Type B pancreatic cell (in vitro differentiated cells): ENCODE measurements at regions not wholly inside any gene's neighbourhood (a gene's known extent, or its start where the extent isn't known, plus 50 kb on each side); places are given as distances from the start of the nearest gene placed in this dataset.

Experiments
- DNase-seq: peaks from one replicate; pipeline ENCODE4 v3.0.0; 2021; ENCODE audit warnings: mixed read lengths; ENCODE audit not compliant: unreplicated experiment; ENCODE audit errors: extremely low spot score
- H3K27ac Mint-ChIP-seq: 2 replicates; pipeline ENCODE4 v1.8.0; 2021; ENCODE audit warnings: mild to moderate bottlenecking, mixed read lengths
- H3K27me3 Mint-ChIP-seq: 2 replicates; pipeline ENCODE4 v1.8.0; 2021; ENCODE audit warnings: mixed read lengths
- H3K36me3 Mint-ChIP-seq: 2 replicates; pipeline ENCODE4 v1.8.0; 2021; ENCODE audit warnings: mixed read lengths
- H3K4me1 Mint-ChIP-seq: one replicate; pipeline ENCODE4 v1.8.0; 2021; ENCODE audit warnings: mixed read lengths; ENCODE audit not compliant: unreplicated experiment
- H3K4me3 Mint-ChIP-seq: 2 replicates; pipeline ENCODE4 v1.8.0; 2021; ENCODE audit warnings: mild to moderate bottlenecking, mixed read lengths
- H3K9me3 Mint-ChIP-seq: 2 replicates; pipeline ENCODE4 v1.8.0; 2021; ENCODE audit warnings: mixed read lengths
- TF ChIP-seq, protein P1 (sequence below): fragments of 200-600 bp; sonication (generic); conservative IDR thresholded peaks from 2 replicates; pipeline ENCODE4 v1.5.0; 2021; ENCODE audit warnings: antibody characterized with exemption, mild to moderate bottlenecking

DNA sequence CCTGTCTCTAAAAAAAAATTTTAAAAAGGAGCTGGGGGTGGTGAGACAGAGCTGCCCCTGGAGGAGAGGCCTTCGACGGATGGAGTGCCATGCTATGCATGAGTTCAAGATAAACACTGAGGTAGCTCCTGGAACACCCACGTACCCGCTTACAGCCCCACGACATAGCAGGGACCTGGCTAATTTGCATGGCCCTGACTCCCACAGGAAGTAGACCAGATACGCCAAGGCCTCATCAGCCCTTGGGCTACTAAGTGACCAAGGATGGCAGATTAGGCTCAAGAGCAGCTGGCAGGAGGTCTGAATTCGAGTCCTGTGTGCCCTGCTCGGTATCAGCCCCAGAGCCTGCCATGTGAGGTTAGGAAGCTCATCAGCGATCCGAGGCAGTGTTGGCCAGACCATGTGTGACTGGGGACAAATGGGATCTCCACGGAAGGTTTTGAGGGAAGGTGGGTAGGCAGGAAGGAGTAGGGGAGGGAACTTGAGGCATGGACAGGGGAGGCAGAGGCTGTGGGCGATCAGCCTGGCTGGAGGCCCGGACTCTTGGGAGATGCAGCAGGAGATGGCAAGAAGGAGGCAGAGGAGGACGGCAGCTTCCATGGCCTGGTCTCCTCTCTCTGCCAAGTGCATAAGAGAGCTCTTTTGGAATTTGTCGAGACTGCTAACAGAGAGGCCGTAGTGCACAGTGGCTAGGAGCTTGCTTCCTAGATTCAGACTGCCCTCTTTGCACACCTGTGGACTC lies 218.3 kb downstream of the GLI2 start:
- no peak for DNase-seq
- H3K27ac Mint-ChIP-seq: no peak overlapping the region
- H3K36me3 Mint-ChIP-seq: peaks cover 5% of the 10 kb centered on the region
- no peaks in the 10 kb centered on the region for H3K9me3 Mint-ChIP-seq
- H3K4me3 Mint-ChIP-seq: no peak overlapping the region
- H3K4me1 Mint-ChIP-seq: peaks cover 15% of the 10 kb centered on the region
- peaks cover 10% of the 10 kb centered on the region for H3K27me3 Mint-ChIP-seq
- TF ChIP-seq, protein P1, sequence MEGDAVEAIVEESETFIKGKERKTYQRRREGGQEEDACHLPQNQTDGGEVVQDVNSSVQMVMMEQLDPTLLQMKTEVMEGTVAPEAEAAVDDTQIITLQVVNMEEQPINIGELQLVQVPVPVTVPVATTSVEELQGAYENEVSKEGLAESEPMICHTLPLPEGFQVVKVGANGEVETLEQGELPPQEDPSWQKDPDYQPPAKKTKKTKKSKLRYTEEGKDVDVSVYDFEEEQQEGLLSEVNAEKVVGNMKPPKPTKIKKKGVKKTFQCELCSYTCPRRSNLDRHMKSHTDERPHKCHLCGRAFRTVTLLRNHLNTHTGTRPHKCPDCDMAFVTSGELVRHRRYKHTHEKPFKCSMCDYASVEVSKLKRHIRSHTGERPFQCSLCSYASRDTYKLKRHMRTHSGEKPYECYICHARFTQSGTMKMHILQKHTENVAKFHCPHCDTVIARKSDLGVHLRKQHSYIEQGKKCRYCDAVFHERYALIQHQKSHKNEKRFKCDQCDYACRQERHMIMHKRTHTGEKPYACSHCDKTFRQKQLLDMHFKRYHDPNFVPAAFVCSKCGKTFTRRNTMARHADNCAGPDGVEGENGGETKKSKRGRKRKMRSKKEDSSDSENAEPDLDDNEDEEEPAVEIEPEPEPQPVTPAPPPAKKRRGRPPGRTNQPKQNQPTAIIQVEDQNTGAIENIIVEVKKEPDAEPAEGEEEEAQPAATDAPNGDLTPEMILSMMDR: no peak

DNA sequence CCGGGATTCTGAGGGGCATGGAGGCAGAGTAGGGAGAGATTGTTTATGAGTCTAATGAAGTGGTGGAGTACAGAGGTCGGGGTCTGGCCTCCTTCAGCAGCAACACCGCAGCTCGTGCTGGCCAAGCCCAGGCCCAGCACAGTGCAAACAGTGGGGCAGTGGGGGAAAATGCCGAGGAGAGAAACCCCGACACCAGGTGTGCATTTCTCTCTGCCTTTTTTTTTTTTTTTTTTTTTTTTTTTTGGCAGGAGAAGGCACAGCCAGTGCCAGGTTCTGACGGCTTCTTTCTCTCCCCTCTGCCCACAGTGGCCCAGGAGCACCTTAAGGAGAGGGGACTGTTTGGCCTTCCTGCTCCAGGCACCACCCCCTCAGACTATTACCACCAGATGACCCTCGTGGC lies 219.3 kb downstream of the GLI2 start:
- no peak for DNase-seq
- Mint-ChIP-seq H3K4me1 (peaks cover 15% of the 10 kb centered on the region), H3K9me3 (no peaks in the 10 kb centered on the region), H3K27ac (no peak overlapping the region), H3K36me3 (peaks cover 5% of the 10 kb centered on the region), H3K27me3 (peaks cover 10% of the 10 kb centered on the region), H3K4me3 (no peak overlapping the region)
- TF ChIP-seq, protein P1: no peak

DNA sequence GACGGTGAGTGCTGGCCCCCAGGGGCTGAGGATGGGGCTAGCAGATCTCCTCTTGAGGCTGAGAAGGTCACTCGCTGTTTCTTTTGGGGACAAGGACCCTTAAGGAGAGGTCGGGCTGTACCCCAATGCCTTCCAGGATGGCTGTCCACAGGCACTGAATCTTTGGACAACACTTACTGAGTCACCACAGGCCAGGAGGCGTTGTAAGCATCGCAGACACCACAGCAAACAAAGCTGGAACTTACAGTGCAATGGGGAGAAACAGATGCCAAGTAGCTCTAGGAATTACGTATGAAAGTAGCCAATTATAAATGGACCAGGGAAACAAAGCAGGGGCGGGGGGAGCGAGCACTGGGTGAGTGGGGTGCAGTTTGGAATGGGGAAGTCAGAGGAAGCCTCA lies 219.8 kb downstream of the GLI2 start:
- H3K27me3 Mint-ChIP-seq: peaks cover 10% of the 10 kb centered on the region
- H3K36me3 Mint-ChIP-seq: peaks cover 5% of the 10 kb centered on the region
- H3K9me3 Mint-ChIP-seq: no peaks in the 10 kb centered on the region
- peaks cover 12% of the 10 kb centered on the region for H3K4me1 Mint-ChIP-seq
- DNase-seq: no peak
- no peak overlapping the region for H3K27ac Mint-ChIP-seq
- TF ChIP-seq, protein P1: no peak
- no peak overlapping the region for H3K4me3 Mint-ChIP-seq

DNA sequence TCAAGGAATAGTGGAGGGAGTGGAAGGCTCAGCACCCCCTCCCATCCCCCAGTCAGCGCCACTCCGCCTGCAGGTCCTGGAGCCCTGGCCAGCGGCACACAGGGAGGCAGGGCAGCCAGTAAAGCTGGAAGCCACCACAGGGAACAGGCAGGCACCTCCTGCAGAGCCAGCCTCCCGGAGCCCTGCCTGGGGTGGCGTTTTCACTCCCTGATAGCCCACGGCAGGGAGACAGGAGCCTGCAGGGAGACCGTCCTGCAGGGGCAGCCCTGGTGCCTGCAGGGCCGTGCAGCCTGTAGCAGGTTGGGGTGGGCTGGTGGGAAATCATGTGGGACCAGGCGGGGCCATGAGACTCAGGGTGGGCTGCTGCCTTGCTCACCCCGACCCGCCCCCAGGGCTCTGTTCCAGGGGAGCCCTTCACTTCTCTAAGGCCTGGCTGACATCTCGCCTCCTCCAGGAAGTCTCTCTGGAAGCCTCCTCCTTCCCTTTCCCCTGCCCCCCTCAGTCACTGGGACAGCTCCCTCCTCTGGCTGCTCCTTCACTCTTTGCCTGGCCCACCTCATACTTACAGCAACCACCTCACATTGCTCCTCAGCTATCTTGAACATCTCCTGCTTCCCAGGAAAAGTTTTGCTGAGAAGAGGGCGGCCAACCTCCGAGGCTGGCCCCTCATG lies 221.0 kb downstream of the GLI2 start:
- H3K27ac Mint-ChIP-seq: no peak overlapping the region
- H3K27me3 Mint-ChIP-seq: peaks cover 10% of the 10 kb centered on the region
- H3K36me3 Mint-ChIP-seq: peaks cover 5% of the 10 kb centered on the region
- H3K9me3 Mint-ChIP-seq: no peaks in the 10 kb centered on the region
- peaks cover 7% of the 10 kb centered on the region for H3K4me1 Mint-ChIP-seq
- no peak overlapping the region for H3K4me3 Mint-ChIP-seq
- no peak for DNase-seq
- TF ChIP-seq, protein P1: no peak

DNA sequence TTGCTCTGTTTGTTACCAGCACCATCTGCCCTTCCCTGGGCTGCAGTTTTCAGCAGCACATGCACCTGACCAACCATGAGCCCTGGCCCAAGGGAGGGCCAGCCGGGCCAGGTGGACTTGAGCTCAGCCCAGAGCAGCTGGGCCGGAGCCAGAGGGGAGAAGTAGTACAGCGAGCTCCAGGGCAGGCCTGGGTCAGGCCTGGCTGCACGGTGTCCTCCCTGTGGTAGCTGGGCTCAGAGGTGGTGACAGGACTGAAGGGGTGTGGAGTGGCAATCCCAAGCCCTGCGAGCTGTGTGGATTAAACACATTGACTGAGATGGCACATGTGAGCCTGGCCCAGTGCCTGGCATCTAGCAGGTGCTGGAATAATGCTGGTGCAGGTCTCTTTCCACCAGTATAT lies 222.2 kb downstream of the GLI2 start:
- Mint-ChIP-seq H3K27ac (no peak overlapping the region), H3K27me3 (peaks cover 14% of the 10 kb centered on the region), H3K4me3 (no peak overlapping the region), H3K4me1 (peaks cover 5% of the 10 kb centered on the region), H3K9me3 (no peaks in the 10 kb centered on the region), H3K36me3 (peaks cover 5% of the 10 kb centered on the region)
- TF ChIP-seq, protein P1: no peak
- no peak for DNase-seq
